IMR-90 (cell line): ENCODE measurements at regions not wholly inside any gene's neighbourhood (a gene's known extent, or its start where the extent isn't known, plus 50 kb on each side); places are given as distances from the start of the nearest gene placed in this dataset.
A peak's percentile ranks its signal among the peaks of the same experiment; 100 is the strongest.

Experiments
- ATAC-seq: fragments of 200-7000 bp; cut with Tn5 transposase; 2 replicates; pipeline ENCODE4 v1.9.1; 2020; ENCODE audit warnings: low read depth, mild to moderate bottlenecking, moderate library complexity
- BruUV-seq: library from RNA; stranded (reverse); fragments of 400-500 nt; replicated peaks from 2 replicates; lab custom pipeline; 2021; lab: Mats Ljungman, UMichigan
- CTCF ChIA-PET: fragments of 300-600 bp; formaldehyde crosslinking; extraction: SDS; loops from one replicate; lab custom pipeline; 2021; ENCODE audit warnings: antibody characterized with exemption; lab: Yijun Ruan, JAX
- POLR2A ChIA-PET: fragments of 300-600 bp; sonication (Branson Sonifier 250); formaldehyde crosslinking; loops from one replicate; lab custom pipeline; 2022; ENCODE audit warnings: antibody characterized with exemption; ENCODE audit not compliant: unreplicated experiment; lab: Charles Lee
- DNase-seq: peaks from one replicate; pipeline ENCODE4 v3.0.0; 2013
- H2AFZ ChIP-seq: replicated peaks from 2 replicates; pipeline ENCODE3; 2013; ENCODE audit warnings: low read length, mild to moderate bottlenecking; ENCODE audit not compliant: poor library complexity
- H2AK5ac ChIP-seq: 2 replicates; pipeline ENCODE4 v1.6.1; 2013; ENCODE audit warnings: low read depth, low read length, inconsistent platforms
- H2AK9ac ChIP-seq: replicated peaks from 2 replicates; pipeline ENCODE3; 2013; ENCODE audit warnings: mild to moderate bottlenecking, low read depth, low read length, moderate library complexity; ENCODE audit not compliant: poor library complexity
- H2BK120ac ChIP-seq: 2 replicates; pipeline ENCODE4 v1.6.1; 2013; ENCODE audit warnings: low read depth, low read length, inconsistent platforms
- H2BK15ac ChIP-seq: 3 replicates; pipeline ENCODE4 v1.6.1; 2013; ENCODE audit warnings: low read depth, low read length, inconsistent platforms
- H2BK20ac ChIP-seq: 2 replicates; pipeline ENCODE4 v1.6.1; 2013; ENCODE audit warnings: low read depth, mild to moderate bottlenecking, inconsistent platforms, low read length, moderate library complexity
- H2BK5ac ChIP-seq: 2 replicates; pipeline ENCODE4 v1.6.1; 2013; ENCODE audit warnings: mild to moderate bottlenecking, low read depth, low read length, inconsistent platforms; ENCODE audit not compliant: poor library complexity, severe bottlenecking
- H3K14ac ChIP-seq: replicated peaks from 2 replicates; pipeline ENCODE4 v1.6.1; 2013; ENCODE audit warnings: low read depth, low read length, inconsistent platforms
- H3K18ac ChIP-seq: 2 replicates; pipeline ENCODE4 v1.6.1; 2013; ENCODE audit warnings: low read depth, low read length, control low read depth
- H3K23ac ChIP-seq: 2 replicates; pipeline ENCODE4 v1.6.1; 2013; ENCODE audit warnings: low read depth, low read length, inconsistent platforms
- H3K27ac ChIP-seq: 2 replicates; pipeline ENCODE4 v1.5.1; 2013; ENCODE audit warnings: mild to moderate bottlenecking, control low read depth, low read length; ENCODE audit not compliant: insufficient read depth
- H3K27me3 ChIP-seq: 2 replicates; pipeline ENCODE4 v1.6.1; 2013; ENCODE audit warnings: low read length; ENCODE audit not compliant: control insufficient read depth, insufficient read depth
- H3K36me3 ChIP-seq: 2 replicates; pipeline ENCODE4 v1.6.1; 2013; ENCODE audit warnings: low read length, mixed read lengths; ENCODE audit not compliant: control insufficient read depth, insufficient read depth
- H3K4ac ChIP-seq: 2 replicates; pipeline ENCODE4 v1.6.1; 2013; ENCODE audit warnings: low read depth, low read length, inconsistent platforms
- H3K4me1 ChIP-seq: 2 replicates; pipeline ENCODE4 v1.6.1; 2013; ENCODE audit warnings: low read length, mixed read lengths; ENCODE audit not compliant: control insufficient read depth, insufficient read depth
- H3K4me2 ChIP-seq: 2 replicates; pipeline ENCODE4 v1.6.1; 2013; ENCODE audit warnings: low read depth, mild to moderate bottlenecking, control low read depth, low read length, moderate library complexity
- H3K4me3 ChIP-seq: 2 replicates; pipeline ENCODE4 v1.5.1; 2013; ENCODE audit warnings: low read depth, mild to moderate bottlenecking, control low read depth, low read length, moderate library complexity; ENCODE audit not compliant: insufficient read depth
- H3K56ac ChIP-seq: 2 replicates; pipeline ENCODE4 v1.6.1; 2013; ENCODE audit warnings: low read length, inconsistent platforms; ENCODE audit not compliant: insufficient read depth; ENCODE audit errors: extremely low read depth
- H3K79me1 ChIP-seq, 2 experiments: 2 replicates each; pipeline ENCODE4 v1.6.1; 2013; ENCODE audit warnings: low read length in 2 of 2, inconsistent platforms in 1 of 2, low read depth in 1 of 2
- H3K9ac ChIP-seq: 2 replicates; pipeline ENCODE4 v1.6.1; 2013; ENCODE audit warnings: low read depth, low read length, control low read depth
- H3K9me1 ChIP-seq: 2 replicates; pipeline ENCODE4 v1.6.1; 2013; ENCODE audit warnings: low read length, inconsistent platforms; ENCODE audit not compliant: insufficient read depth
- H3K9me3 ChIP-seq: 2 replicates; pipeline ENCODE4 v1.6.1; 2013; ENCODE audit warnings: low read length; ENCODE audit not compliant: control insufficient read depth, insufficient read depth
- H4K20me1 ChIP-seq: 2 replicates; pipeline ENCODE4 v1.6.1; 2013; ENCODE audit warnings: low read length, inconsistent platforms; ENCODE audit not compliant: insufficient read depth
- H4K5ac ChIP-seq: 2 replicates; pipeline ENCODE4 v1.6.1; 2013; ENCODE audit warnings: mild to moderate bottlenecking, low read depth, low read length, control low read depth
- H4K8ac ChIP-seq, 2 experiments: 2 replicates each; pipeline ENCODE4 v1.6.1; 2013; ENCODE audit warnings: low read depth in 2 of 2, low read length in 2 of 2, control low read depth in 1 of 2, inconsistent platforms in 1 of 2
- H4K91ac ChIP-seq: 2 replicates; pipeline ENCODE4 v1.6.1; 2013; ENCODE audit warnings: low read depth, low read length, inconsistent platforms; ENCODE audit not compliant: insufficient read depth
- NFE2L2 ChIP-seq: fragments of 150-350 bp; IDR thresholded peaks from 2 replicates; pipeline ENCODE4 v1.6.1; 2016; ENCODE audit warnings: low read depth, mild to moderate bottlenecking, low read length
- SMC3 ChIP-seq: fragments of 150-350 bp; IDR thresholded peaks from 2 replicates; pipeline ENCODE4 v1.6.1; 2016; ENCODE audit warnings: low read depth, mild to moderate bottlenecking, antibody characterized with exemption, low read length, moderate library complexity
- WGBS, 2 experiments: methylation state at CpG; one replicate each; pipeline versions ENCODE4 v1.1.5 to v1.1.7; 2013; ENCODE audit warnings: missing lambda C conversion rate in 2 of 2; ENCODE audit not compliant: insufficient read length in 1 of 2; ENCODE audit errors: extremely low coverage in 2 of 2; 5-methylcytosine and 5-hydroxymethylcytosine counted together
- dilution Hi-C: fragments of 300-500 bp; cut with HindIII; formaldehyde crosslinking; loops from one replicate; pipeline ENCODE4 v1.14.3; 2018; ENCODE audit warnings: low sequenced_read_pairs; ENCODE audit not compliant: unreplicated experiment
- in situ Hi-C: fragments of 300-500 bp; cut with MboI; formaldehyde crosslinking; loops from 3 replicates; pipeline ENCODE4 v1.14.3; 2019; ENCODE audit warnings: low sequenced_read_pairs, inconsistent platforms, mixed read lengths
- intact Hi-C: fragments of 100-400 bp; cut with micrococcal nuclease; formaldehyde crosslinking; loops from 2 replicates; pipeline ENCODE4 v1.10.0; 2022
- TF ChIP-seq, protein P1 (sequence below): conservative IDR thresholded peaks from 2 replicates; pipeline ENCODE4 v1.5.1; 2012; ENCODE audit warnings: mild to moderate bottlenecking, low read depth, low read length, improper control_type of control experiment

DNA sequence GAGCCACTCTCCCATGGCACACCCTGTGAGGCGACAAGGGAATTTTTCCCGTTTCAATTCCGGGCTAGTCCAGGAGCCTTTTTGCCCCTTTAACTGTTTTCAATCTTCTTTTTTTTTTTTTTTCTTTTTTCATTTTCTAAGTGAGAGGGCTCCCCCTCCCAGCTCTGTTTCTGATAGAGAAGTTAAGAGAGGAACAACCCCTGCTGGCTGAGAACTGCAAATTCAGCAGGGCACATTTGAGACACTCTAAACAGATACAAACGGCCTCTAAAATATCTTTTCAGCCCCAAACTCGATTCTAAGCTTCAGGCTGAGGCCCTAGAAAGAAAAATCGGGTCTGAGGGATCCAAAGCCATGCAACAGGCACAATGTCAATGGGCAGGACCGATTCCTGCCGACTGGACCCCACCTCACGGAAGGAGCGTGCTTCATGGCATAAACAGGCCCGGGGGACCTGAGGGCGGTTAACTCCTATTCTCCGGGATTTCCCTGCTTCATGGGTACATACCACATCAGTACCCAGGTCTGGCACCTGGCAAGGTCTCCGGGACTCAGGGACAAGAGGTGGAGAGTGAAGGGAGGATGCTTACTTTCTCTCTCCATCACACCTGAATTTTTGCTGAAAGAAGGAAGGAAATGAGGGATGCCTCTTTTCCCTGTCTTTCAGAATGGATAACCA, 627.5 kb downstream of the BUD13 start:
- Histone ChIP-seq H3K4me2 (no peak overlapping the region), H4K8ac (no peak overlapping the region), H2AK9ac (no peak overlapping the region), H2BK15ac (no peak overlapping the region), H4K5ac (no peak overlapping the region), H3K18ac (no peak overlapping the region), H3K23ac (no peak overlapping the region), H2AFZ (no peak overlapping the region), H3K4me3 (no peak overlapping the region), H4K91ac (no peak overlapping the region), H2BK20ac (no peak overlapping the region), H3K79me1 (no peaks in the 10 kb centered on the region), H3K27ac (no peak overlapping the region), H2BK5ac (no peak overlapping the region), H3K9ac (no peak overlapping the region), H3K27me3 (no peaks in the 10 kb centered on the region), H3K9me1 (no peaks in the 10 kb centered on the region), H3K14ac (no peak overlapping the region), H3K56ac (no peak overlapping the region), H4K20me1 (no peaks in the 10 kb centered on the region), H3K4me1 (no peaks in the 10 kb centered on the region), H2AK5ac (no peak overlapping the region), H3K36me3 (no peaks in the 10 kb centered on the region), H3K4ac (no peak overlapping the region), H2BK120ac (no peak overlapping the region), H3K9me3 (no peaks in the 10 kb centered on the region)
- in situ Hi-C loops = no loop called here
- ChIA-PET CTCF (interaction anchor here (0.7 kb wide), 1 partner anchor 20 kb away, joined by 6 read pairs; no protein-coding TSS in a partner anchor), POLR2A (no interaction called here)
- intact Hi-C loops = no loop called here
- BruUV-seq = no TSS peak
- WGBS, 2 experiments = no CpG with 5 or more reads among the region's 14 CpGs
- ATAC-seq (no peak), DNase-seq (no peak)
- TF ChIP-seq, protein P1, sequence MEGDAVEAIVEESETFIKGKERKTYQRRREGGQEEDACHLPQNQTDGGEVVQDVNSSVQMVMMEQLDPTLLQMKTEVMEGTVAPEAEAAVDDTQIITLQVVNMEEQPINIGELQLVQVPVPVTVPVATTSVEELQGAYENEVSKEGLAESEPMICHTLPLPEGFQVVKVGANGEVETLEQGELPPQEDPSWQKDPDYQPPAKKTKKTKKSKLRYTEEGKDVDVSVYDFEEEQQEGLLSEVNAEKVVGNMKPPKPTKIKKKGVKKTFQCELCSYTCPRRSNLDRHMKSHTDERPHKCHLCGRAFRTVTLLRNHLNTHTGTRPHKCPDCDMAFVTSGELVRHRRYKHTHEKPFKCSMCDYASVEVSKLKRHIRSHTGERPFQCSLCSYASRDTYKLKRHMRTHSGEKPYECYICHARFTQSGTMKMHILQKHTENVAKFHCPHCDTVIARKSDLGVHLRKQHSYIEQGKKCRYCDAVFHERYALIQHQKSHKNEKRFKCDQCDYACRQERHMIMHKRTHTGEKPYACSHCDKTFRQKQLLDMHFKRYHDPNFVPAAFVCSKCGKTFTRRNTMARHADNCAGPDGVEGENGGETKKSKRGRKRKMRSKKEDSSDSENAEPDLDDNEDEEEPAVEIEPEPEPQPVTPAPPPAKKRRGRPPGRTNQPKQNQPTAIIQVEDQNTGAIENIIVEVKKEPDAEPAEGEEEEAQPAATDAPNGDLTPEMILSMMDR = 0 out of 2 replicates have a peak, but pooled peaks have one; percentile 26
- 0 out of 2 replicates have a peak, but pooled peaks have one; percentile 7 for TF ChIP-seq SMC3
- TF ChIP-seq NFE2L2 = no peak
- dilution Hi-C loops = no loop called here
